ENCODE measurements at regions not wholly inside any gene's neighbourhood (a gene's known extent, or its start where the extent isn't known, plus 50 kb on each side); places are given as distances from the start of the nearest gene placed in this dataset.
A peak's percentile ranks its signal among the peaks of the same experiment; 100 is the strongest.

- no peaks in the 10 kb centered on the region for H3K36me3 ChIP-seq
- intact Hi-C loops (cut with micrococcal nuclease): loop anchor here (10.0 kb wide), 1 partner anchor 512 kb away; the partner anchor contains the start of gene CITED2
- H3K27me3 ChIP-seq (ENCODE audit: low read depth): no peaks in the 10 kb centered on the region
These were observed 512.8 kb upstream of the CITED2 start for GRCh38 chr6:139887275-139887674.

GRCh38 chr6:139886396-139886795, 511.9 kb upstream of the CITED2 start:
- H3K36me3 ChIP-seq: no peaks in the 10 kb centered on the region
- DNase-seq: no peak
- peaks cover 38% of the 10 kb centered on the region for H3K4me1 ChIP-seq
- intact Hi-C loops (cut with micrococcal nuclease): loop anchor here (10.0 kb wide), 1 partner anchor 512 kb away; the partner anchor contains the start of gene CITED2
- no peak for TF ChIP-seq CTCF (IDR thresholded peaks at IDR 0.05; ENCODE audit: borderline replicate concordance)
- no peaks in the 10 kb centered on the region for H3K9me3 ChIP-seq (replicated peaks)
- H3K27ac ChIP-seq (replicated peaks): no peak overlapping the region
- H3K27me3 ChIP-seq (ENCODE audit: low read depth): no peaks in the 10 kb centered on the region
- H3K4me3 ChIP-seq: no peak overlapping the region

More at GRCh38 chr6:139887275-139887674, 512.8 kb upstream of the CITED2 start:
- H3K4me3 ChIP-seq: no peak overlapping the region
- no peaks in the 10 kb centered on the region for H3K9me3 ChIP-seq (replicated peaks)
- H3K27ac ChIP-seq (replicated peaks): no peak overlapping the region
- peaks cover 32% of the 10 kb centered on the region for H3K4me1 ChIP-seq
- no peak for TF ChIP-seq CTCF (IDR thresholded peaks at IDR 0.05; ENCODE audit: borderline replicate concordance)
- DNase-seq: no peak

GRCh38 chr6:139885909-139886308, 511.5 kb upstream of the CITED2 start:
- Histone ChIP-seq H3K4me1 (peaks cover 38% of the 10 kb centered on the region), H3K27ac (replicated peaks) (no peak overlapping the region), H3K4me3 (no peak overlapping the region), H3K36me3 (no peaks in the 10 kb centered on the region), H3K27me3 (ENCODE audit: low read depth) (no peaks in the 10 kb centered on the region), H3K9me3 (replicated peaks) (no peaks in the 10 kb centered on the region)
- intact Hi-C loops (cut with micrococcal nuclease): loop anchor here (10.0 kb wide), 1 partner anchor 511 kb away; the partner anchor contains the start of gene CITED2
- DNase-seq: no peak
- TF ChIP-seq CTCF (IDR thresholded peaks at IDR 0.05; ENCODE audit: borderline replicate concordance): no peak

- no peak for DNase-seq
- no peak overlapping the region for H3K4me3 ChIP-seq
- intact Hi-C loops (cut with micrococcal nuclease): loop anchor here (10.0 kb wide), 1 partner anchor 509 kb away; the partner anchor contains the start of gene CITED2
- H3K9me3 ChIP-seq (replicated peaks): no peaks in the 10 kb centered on the region
- H3K27ac ChIP-seq (replicated peaks): peak overlapping the region; percentile 80
- no peak for TF ChIP-seq CTCF (IDR thresholded peaks at IDR 0.05; ENCODE audit: borderline replicate concordance)
- peaks cover 32% of the 10 kb centered on the region for H3K4me1 ChIP-seq
- no peaks in the 10 kb centered on the region for H3K36me3 ChIP-seq
- H3K27me3 ChIP-seq (ENCODE audit: low read depth): no peaks in the 10 kb centered on the region
These were observed 509.3 kb upstream of the CITED2 start for GRCh38 chr6:139883776-139884175.

GRCh38 chr6:139882977-139883728, 508.7 kb upstream of the CITED2 start:
- H3K4me3 ChIP-seq: no peak overlapping the region
- no peak for TF ChIP-seq CTCF (IDR thresholded peaks at IDR 0.05; ENCODE audit: borderline replicate concordance)
- H3K36me3 ChIP-seq: no peaks in the 10 kb centered on the region
- intact Hi-C loops (cut with micrococcal nuclease): loop anchor here (10.0 kb wide), 1 partner anchor 508 kb away; the partner anchor contains the start of gene CITED2
- peaks cover 26% of the 10 kb centered on the region for H3K4me1 ChIP-seq
- DNase-seq: no peak
- peak overlapping the region; percentile 80 for H3K27ac ChIP-seq (replicated peaks)
- no peaks in the 10 kb centered on the region for H3K9me3 ChIP-seq (replicated peaks)
- H3K27me3 ChIP-seq (ENCODE audit: low read depth): no peaks in the 10 kb centered on the region
